Activated CD8-positive, alpha-beta memory T cell treated with anti-CD3 and anti-CD28 coated beads, Interleukin-2, amount 50 U/mL, for 24 hours (primary cell): ENCODE measurements at regions not wholly inside any gene's neighbourhood (a gene's known extent, or its start where the extent isn't known, plus 50 kb on each side); places are given as distances from the start of the nearest gene placed in this dataset.
"Not testable (repeated sequence)": the region's sequence is repeated elsewhere in the genome, so short reads cannot be mapped to it uniquely, and the experiment has no call there.

Source experiments
- DNase-seq: peaks from one replicate; pipeline ENCODE4 v3.0.0-alpha.2; 2020; ENCODE audit errors: extremely low read depth

GRCh38 chr9:21597284-21597683, 115.2 kb upstream of the IFNE start:
- no peak for DNase-seq

- DNase-seq, result no peak
Observed at GRCh38 chr9:21598749-21599148, 116.6 kb upstream of the IFNE start.

- no peak for DNase-seq
Observed at GRCh38 chr9:21605489-21605931, 123.4 kb upstream of the IFNE start.

GRCh38 chr9:21607576-21607975, 125.5 kb upstream of the IFNE start:
- DNase-seq, result no peak

GRCh38 chr9:21608200-21608599, 126.1 kb upstream of the IFNE start:
- DNase-seq, result no peak

- no peak for DNase-seq
Observed at GRCh38 chr9:21609506-21609905, 127.4 kb upstream of the IFNE start.

- no peak for DNase-seq
Observed at GRCh38 chr9:21611891-21612290, 129.8 kb upstream of the IFNE start.

- no peak for DNase-seq
Observed at GRCh38 chr9:21615018-21615417, 132.9 kb upstream of the IFNE start.

GRCh38 chr9:21615446-21615845, 133.3 kb upstream of the IFNE start:
- no peak for DNase-seq

GRCh38 chr9:21616082-21616778, 134.1 kb upstream of the IFNE start:
- DNase-seq, result no peak

GRCh38 chr9:21624675-21625644, 142.8 kb upstream of the IFNE start:
- DNase-seq, result no peak

GRCh38 chr9:21626493-21626892, 144.4 kb upstream of the IFNE start:
- DNase-seq, result no peak

- not testable (repeated sequence) for DNase-seq
Observed at GRCh38 chr9:21628954-21629353, 146.8 kb upstream of the IFNE start.

GRCh38 chr9:21634951-21635350, 152.8 kb upstream of the IFNE start:
- DNase-seq, result no peak

GRCh38 chr9:21638104-21638503, 156.0 kb upstream of the IFNE start:
- no peak for DNase-seq

- DNase-seq, result no peak
Observed at GRCh38 chr9:21653091-21653490, 149.3 kb upstream of the MTAP start.

- DNase-seq, result no peak
Observed at GRCh38 chr9:21653589-21653988, 148.8 kb upstream of the MTAP start.

- no peak for DNase-seq
Observed at GRCh38 chr9:21656776-21657674, 145.4 kb upstream of the MTAP start.

- no peak for DNase-seq
Observed at GRCh38 chr9:21657966-21658667, 144.3 kb upstream of the MTAP start.

GRCh38 chr9:21660976-21661375, 141.5 kb upstream of the MTAP start:
- DNase-seq, result no peak

- no peak for DNase-seq
Observed at GRCh38 chr9:21661626-21662025, 140.8 kb upstream of the MTAP start.
